GM21825 (cell line): ENCODE measurements at regions not wholly inside any gene's neighbourhood (a gene's known extent, or its start where the extent isn't known, plus 50 kb on each side); places are given as distances from the start of the nearest gene placed in this dataset.

Experiments used
- ATAC-seq: cut with Tn5 transposase; IDR thresholded peaks from one replicate; pipeline ENCODE4 v1.9.1; 2021; ENCODE audit warnings: mild to moderate bottlenecking, moderate library complexity; ENCODE audit not compliant: unreplicated experiment

DNA sequence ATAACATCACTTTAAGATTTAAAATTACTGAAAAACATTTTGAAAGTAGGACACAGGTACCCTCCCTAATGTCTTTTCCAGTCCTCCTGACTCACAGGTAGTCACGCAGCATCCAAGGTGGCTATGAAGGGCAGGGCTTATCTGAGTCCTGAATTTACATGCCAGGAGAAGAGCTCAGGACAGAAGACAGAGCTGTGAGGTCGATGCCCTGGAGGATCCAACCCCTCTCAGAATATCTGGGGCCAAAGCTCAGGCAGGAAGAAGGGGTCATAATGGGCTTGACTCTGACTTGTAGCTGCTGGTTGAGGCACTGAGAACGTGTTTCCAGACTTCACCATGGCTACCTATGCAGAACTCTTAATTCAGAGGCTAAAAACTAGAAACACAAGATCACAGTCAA lies 177.5 kb downstream of the AASDH start:
- no peak for ATAC-seq

DNA sequence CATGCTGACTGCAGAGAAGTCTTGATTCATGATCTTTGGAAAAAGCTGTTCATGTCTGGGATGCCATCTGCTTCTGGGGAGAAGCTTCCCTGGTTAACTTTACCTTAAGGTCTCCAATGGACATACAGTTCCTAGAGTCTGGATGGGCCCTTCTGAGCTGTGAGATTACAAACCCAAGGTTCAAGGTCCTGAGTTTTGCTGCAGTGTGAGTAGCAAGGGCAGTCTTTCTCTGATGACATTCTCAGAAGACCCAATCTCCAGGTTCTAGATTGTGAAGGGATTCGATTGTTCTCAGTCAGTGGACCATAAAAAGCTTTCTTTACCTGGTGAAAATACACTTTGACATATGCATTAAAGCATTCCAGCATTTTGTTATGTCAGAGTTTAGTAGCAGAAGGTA lies 179.2 kb downstream of the AASDH start:
- no peak for ATAC-seq

DNA sequence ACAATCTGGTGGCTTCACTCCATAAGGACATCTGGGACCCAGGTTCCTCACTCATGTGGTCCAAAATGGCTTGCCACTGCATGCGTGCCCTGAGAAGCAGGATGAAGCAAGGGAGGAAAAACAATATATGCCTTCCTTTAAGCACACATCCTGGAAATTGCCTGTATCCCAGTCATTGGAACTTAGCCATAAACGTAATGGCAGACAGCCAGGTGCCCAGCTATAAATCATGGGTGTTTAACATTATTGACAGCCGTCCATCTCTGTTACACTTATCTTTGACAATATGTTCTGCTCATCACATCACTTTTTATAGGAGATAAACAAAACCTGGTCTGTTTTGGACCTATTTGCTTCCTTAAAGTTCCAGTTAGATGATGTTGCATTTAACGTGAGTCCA lies 181.0 kb downstream of the AASDH start:
- ATAC-seq, result no peak

DNA sequence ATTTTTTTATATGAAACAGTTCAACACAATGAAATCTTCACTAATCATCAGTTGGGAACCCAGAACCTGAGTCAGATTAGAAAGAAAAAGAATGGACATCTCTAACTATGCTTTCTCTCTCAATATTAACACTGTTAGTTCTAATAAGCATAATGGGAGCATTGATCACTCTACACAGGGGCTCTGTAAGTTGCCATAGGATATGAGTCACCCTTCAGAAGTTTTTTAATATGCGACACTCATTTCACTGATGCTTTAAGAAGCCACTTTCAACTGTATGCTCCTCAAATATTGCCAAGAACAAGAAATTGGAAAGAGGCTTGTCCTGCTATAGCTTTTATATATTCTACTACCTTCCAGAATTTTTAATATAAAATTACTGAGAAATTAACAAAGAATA lies 187.0 kb downstream of the AASDH start:
- no peak for ATAC-seq

DNA sequence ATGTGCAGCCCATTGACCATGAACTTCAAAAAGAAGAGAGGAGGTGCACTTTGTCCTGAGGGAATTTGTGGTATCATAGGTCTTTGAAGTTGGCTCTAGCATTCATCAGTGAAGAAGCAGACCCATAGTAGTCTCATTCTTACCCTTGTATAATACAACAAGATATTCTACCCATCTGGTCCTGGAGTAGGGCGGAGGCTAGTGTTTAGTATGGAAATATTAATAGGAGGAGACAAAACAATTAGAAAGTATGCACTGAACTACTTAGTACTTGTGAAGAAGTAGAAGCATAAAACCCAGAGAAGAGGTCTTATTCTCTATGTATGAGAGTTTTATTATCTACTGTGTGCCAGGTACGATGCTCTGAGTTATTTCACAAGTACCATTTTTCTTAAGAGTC lies 189.0 kb downstream of the AASDH start:
- ATAC-seq, result no peak

DNA sequence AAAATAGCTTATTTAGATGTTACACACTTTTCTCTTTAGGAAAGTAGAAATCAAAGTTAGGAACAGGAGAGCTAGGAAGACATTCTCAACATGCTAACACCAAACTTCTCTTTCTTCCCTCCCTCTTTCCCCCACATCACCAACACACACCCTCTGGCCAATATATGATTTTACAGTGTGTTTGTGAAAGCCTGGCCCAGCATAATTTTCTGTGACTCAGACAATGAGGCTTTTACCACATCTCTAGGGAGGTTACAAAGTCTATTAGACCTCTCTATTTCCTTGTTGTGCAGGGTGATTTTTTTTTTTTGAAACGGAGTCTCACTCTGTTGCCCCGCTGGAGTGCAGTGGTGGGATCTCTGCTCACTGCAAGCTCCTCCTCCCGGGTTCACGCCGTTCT lies 189.9 kb downstream of the AASDH start:
- ATAC-seq, result no peak

DNA sequence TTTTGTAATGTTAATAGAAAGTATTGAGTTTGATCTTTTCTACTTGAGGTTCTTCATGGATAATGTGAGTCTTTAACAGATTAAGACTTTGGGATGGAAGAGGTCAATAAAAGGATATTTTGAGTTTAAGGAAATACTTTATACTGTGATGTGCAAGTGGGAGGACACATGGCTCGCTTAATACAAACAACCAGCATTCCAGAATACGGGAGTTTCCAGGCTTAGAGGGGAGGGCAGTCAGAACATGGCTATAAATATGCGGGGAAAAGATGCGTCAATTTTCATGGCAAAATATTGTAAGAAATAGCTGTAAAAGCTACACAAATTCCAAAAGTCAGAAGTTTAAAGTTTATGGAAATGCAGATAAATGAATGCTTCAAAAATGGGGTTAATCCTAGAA lies 192.3 kb downstream of the AASDH start:
- no peak for ATAC-seq

DNA sequence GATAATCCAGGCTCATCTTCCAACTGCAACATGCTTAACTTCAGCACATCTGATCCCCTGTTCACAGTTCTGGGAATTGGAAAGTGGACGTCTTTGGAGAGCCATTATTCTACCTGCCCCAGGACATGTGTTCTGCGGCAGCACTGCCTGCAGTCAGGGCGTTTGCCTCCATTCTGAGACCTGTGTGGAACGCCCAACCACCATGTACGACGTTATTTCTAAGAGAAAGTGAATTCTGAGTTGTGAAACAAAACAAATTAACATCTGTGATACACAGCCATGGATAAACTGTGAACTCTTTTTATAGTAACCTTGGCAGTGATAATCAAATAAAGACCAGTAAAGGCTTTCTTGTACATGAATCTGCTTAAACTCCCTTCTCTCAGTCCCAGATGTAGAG lies 195.8 kb downstream of the AASDH start:
- ATAC-seq, result no peak

DNA sequence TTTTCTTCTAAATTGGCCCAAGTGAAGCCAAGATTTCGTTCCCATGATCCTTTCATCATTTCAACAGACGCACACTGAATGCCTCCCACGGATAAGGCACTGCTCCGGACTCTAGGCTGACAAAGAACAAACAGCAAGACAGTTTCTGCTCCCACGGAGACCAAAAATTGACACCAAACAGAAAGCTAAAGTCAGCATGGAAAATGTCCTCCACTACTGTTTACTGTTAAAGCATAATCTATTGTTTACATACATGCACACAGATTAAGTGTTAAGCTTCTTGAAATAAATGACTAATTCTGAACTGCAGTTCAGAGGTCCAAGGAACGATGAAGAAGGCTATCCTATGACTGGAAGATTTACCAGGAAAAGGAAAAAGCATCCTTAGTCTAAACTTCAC lies 199.6 kb downstream of the AASDH start:
- no peak for ATAC-seq

DNA sequence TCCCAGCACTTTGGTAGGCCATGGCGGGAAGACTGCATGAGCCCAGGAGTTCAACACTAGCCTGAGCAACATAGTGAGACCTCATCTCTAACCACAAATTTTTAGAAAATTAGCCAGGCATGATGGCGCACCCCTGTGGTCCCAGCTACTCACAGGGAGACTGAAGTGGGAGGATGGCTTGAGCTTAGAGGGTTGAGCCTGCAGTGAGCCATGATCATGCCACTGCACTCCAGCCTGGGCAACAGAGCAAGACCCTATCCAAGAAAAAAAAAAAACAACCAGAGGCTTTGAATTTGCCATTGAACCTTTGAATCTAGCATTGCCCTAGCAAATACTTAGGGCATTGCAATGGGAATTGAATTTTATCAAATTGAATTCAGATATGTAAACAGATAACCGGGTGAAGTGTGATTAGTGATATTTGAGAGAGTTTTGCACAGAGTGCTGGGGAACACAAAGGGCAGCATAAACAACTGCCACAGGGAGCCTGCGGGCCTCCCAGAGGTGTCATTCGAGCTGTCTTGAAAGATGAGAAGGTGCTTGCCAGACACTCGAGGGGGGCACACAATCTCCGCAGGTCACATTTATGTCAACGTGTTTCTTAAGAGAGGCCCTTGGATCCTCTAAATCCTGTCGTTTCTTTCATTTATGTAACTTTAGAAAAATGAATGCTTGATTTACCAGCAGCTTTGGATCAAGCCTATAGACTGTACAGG lies 200.3 kb downstream of the AASDH start:
- no peak for ATAC-seq

DNA sequence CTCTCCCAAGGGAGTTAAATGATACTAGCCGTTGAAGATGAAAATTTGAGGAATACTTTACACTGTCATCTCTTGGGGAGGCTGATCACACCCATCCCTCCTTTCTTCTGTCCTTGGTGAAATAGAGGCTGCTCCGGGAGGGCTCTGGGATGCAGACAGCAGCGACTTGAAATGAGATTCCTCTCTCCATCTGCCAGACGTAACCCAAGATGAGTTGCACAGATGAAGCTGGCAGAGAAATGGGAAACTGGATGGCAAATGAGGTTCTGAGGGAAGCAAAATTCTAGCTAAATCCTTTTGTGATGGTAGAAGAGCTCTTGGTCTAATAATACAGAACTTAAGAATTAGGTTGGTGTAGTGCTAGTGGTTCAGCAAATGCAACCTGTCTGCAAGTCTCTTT lies 201.4 kb downstream of the AASDH start:
- ATAC-seq, result no peak

DNA sequence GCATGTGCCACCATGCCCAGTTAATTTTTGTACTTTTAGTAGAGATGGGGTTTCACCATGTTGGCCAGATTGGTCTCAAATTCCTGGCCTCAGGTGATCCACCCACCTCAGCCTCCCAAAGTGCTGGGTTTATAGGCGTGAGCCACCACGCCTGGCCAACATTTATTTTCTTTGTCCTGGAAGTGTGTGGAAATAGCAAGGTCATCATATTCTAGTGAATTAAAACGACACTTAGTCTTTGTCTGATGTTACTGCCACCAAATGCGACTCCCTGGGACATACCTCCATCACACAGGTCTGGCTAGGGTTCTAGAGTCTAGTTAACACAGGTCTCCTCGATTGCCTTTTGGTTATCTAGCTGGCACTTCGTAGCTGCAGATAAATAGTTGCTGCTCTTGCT lies 203.1 kb downstream of the AASDH start:
- ATAC-seq, result no peak

DNA sequence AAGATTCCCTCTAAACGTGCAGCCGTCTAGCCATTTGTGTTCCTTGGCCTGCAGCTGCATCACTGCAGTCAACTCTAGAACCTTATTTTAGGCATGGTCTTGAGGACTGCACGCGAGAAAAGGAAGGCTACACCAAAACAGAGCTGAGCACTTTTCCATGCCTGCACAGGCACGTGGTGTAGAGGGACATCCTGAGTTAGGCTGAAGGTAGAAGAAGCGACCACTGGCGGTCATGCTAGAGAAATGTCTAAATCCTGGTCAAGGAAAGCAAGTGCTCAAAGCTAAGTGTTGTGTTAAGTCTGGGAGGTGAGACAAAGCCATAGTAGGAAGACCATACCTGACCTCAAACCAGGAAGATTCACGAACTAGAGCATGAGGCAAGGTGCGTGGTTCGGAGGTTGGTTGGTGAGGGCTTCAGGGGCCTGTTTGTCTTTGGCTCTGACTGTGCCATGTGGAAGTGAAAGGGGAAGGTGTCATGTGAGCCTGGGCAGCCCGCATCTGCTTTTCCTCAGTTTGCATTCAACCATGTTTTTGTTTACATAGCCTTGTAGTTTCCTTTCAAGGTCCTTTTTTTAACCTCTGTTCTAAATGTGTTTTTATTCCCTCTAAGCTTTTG lies 203.8 kb downstream of the AASDH start:
- peak; percentile 81 for ATAC-seq

DNA sequence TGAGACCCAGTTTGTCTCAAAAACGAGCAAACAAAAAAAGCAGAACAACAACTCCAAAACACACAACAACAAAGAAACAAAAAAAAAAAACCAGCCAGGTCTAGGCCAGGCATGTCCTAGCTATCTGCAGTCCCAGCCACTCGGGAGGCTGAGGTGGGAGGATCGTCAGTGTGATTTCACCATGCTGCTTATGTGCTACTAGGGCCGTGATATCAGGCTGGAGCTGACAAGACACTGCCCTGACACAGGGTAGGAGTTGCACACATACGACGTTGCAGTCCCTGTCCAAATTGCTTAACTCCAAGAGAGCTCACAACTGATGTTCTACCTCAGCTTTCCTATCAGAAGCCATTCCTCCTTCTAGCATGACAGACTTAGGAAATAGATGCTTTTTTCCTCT lies 204.9 kb downstream of the AASDH start:
- ATAC-seq, result no peak

DNA sequence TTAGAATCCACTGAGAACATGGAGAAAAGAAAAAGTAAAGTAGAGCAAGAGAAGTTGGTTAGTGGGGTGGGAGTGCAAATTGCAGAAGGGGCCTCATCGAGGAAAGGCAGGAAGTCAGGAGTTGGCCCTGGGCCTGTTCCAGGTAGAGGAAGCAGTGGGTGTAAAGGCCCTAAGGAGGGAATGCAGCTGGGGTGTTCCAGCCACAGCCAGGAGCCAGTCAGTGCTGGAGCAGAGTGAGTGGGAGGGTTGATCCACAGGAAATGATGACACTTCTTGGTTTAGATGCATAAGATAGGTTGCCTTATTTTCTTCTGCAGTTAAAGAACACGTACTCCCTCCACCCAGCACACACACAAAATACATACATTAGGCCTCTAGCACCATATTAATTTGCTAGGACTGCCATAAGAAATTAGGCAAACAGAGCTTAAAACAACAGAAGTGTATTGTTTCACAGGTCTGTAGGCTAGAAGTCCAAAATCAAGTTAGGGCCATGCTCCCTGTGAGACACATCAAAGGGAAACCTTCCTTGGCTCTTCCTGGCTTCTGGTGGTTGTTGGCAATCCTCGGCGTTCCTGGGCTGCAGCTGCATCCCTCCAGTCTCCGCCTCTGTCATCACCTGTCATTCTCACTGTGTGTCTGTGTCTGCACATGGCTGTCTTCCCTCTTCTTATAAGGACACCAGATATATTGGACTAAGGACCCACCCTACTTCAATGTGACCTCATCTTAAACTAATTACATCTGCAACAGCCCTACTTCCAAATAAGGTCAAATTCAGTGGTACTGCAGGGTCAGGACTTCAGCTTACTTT lies 205.9 kb downstream of the AASDH start:
- ATAC-seq, result no peak

DNA sequence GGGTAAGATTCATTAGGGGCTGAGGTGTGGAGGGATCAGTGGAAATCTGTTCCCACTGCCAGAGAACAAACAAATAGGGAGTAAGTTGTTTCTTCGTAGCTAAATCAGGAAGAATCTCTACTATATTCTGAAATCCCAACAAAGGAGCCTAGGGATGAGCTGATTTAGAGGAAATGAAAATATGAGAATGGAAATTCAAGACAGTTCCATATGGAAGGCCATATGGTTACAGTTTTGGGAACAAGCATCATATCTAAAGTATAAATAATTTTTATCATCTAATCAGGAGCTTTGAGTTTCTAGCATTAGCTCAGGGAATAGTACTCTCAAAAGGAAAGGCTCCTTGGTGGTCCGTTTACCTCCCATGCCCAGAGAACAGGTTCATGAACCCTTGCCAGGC lies 218.2 kb downstream of the AASDH start:
- no peak for ATAC-seq

DNA sequence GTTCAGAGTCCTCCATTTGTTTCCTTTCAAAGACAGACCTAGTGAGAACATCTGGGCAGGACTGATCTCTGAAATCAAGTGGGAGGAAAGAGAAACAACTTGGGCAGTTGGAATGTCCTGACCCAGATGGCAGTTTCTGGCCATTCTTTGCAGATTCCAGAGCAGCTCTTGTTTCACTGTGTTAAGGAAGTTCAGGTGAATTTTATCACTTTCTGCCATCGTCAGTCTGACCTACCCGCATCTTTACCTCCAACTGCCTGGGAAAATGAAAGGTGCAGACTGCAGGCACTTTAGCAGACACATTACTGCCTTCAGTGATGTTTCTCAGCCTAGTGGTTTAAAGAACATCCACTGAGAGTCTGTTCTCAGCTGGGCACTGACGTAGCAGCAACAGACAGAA lies 216.2 kb downstream of the CEP135 start:
- no peak for ATAC-seq

DNA sequence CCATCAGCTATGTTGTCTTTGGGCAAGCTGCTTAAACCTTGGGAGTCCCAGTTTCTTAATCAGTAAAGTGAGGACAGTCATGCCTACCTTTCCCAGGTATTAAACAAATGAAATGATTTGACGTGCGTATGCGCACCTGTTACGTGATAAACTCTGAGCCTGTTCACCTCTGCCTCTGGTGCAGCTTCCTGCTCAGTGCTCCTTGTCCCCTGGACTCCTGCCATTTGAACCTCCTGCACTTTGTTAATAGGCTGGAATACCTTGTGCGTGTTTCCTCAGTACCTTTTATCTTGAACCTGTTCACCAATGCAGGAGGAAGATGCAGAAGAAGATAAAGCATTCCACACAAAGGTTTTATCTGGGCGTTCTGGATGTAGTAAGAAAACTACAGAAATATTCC lies 211.9 kb downstream of the CEP135 start:
- no peak for ATAC-seq

DNA sequence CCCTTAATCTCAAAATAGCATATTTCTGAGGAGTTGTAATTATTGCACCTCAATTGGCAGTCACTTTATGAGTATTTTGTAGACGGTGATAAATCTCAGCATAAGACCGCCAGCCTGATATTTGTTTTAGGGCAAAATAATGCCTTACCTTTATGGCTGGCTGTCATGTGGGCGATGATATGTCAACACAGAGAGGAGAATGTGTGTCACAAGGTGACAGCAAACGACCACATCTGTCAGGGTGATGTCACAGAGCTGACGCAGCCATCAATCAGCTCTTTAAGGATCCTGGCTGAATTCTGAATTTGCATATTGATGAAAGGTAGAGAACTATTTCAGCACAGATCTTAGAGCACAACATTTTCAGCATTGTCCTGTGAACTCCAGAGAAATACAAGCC lies 209.7 kb downstream of the CEP135 start:
- ATAC-seq, result no peak

DNA sequence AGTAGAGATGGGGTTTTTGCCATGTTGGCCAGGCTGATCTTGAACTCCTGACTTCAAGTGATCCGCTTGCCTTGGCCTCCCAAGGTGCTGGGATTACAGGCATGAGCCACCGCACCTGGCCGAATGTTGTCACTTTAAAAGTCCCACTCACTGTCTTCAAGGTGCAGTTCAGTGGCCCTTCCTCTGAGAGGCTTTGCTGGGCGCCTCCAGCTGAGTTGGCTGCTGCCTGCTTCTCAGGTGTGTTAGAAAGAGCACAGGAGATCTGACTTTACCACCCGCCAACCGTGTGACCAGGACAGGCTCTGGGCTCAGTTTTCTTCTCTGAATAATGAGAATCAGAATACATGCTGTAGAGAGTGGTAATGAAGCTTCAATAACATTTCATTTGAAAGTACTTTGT lies 207.4 kb downstream of the CEP135 start:
- no peak for ATAC-seq

DNA sequence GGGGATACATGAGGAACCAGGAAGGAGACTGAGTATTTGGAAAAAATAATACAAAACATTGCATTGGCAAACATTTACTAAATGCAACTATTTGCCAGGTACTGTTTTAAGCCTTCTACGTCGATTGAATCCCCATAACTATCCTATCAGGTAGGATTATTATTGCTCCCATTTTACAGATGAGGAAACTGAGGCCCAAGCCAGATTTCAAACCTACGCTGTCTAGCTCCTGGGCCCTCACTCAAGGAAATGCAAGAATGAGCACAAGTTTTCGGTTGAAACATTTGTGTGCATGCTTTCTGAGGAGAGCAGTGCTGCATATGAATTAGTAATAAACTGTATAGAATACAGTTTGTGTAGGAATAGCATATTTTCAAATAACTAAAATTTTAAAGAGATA lies 206.7 kb downstream of the CEP135 start:
- ATAC-seq, result no peak

DNA sequence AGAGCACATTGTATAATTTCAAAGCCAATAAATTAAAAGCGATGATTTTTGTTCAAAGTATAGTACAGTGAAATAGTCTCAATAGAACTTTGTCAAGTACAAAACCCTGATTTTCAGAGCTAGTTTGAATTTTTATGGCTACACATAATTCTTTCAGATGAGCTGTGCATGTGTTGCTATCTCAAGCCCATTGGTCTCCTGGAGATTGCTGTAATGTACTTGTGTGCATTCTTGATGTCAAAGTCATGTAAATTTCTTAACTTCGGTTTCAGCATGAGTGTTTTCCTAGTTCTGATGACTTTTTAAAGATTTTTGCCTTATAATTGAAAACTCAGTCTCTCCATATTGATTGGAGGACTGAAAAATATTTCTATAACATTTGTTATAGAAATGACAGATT lies 200.8 kb downstream of the CEP135 start:
- ATAC-seq, result no peak
